ENCODE measurements at regions not wholly inside any gene's neighbourhood (a gene's known extent, or its start where the extent isn't known, plus 50 kb on each side); places are given as distances from the start of the nearest gene placed in this dataset.
"Not testable (repeated sequence)": the region's sequence is repeated elsewhere in the genome, so short reads cannot be mapped to it uniquely, and the experiment has no call there.

DNA sequence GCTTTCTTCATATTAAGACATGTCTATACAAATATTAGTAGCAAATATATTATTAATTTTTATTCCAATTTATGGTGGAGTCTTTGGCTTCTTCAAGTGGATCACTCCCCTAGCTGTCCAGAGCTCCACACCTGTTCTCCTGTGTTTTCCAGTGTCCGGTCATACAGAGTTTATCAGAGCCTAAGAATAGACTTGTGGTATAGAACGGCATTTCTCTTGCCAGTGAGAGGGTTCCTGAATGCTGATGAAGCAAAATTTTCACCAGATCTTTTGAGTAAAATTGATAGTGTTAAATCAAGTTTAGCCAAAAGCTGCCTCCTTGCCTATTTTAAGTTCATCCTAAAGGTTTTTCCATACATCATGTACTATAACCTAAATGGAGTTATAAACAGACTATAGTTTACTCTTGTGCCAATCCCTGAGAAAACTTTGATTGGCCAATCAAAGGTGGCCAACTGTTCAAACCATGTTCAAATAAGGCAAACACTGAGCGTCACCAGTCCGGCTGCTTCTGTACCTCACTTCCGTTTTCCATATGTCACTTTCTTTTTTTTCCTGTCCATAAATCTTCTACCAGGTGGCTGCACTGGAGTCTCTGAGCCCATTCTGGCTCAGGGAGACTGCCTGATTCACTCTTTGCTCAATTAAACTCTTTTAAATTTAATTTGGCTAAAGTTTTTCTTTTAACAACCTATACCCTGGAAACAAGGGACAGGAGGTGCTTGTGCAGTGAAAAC is 422.7 kb upstream of the FRG2C start:
- DNase-seq (ENCODE audit: low spot score) = not testable (repeated sequence)

DNA sequence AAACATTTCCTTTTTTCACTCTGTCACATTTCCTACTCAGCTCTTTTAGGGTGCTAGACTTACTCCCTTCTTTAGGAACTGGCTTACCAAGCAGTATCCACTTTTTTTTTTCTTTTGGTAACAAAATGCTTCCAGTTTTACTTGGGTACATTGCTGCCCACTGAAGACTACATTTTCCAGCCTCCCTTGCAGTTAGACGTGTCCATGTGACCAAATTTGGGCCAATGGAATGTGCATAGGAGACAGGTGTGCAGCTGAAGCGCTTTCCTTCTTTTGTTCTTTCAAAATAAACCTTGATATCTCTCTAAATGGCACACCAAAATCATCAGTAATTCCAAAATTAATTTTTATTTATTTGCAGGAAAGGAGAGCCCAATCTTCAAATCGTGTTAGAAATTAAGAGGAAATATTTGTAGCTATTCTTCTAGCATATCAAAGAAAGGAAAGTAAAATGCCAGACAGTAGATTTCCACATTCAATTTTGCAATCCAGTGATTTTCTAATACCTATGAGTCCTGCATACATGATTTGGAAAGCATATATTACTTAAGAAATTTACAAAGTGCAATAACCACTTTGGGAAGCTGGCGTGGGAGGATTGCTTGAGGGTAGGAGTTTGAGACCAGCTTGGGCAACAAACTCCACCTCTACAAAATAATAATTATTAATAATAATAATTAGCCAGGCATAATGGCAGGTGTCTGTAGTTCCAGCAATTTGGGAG is 422.0 kb upstream of the FRG2C start:
- no peak for DNase-seq (ENCODE audit: low spot score)

DNA sequence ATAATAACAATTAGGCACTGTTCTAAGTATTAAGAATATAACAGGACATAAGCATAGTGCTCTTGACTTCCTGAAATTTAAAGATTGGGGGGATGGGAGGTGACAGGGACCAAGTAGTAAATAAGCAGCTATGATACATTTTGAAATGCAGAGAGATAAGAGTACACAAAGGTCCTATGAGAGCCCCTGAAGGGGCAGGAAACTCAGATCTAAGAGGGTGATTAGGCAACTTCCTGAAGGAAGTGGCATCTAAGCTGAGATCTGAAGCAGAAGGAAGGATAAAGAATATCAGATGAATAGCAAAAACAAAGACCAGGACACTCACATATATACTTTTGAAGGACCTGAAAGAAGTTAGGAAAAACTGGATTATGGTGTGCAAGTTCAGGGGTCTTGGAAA is 415.2 kb upstream of the FRG2C start:
- DNase-seq (ENCODE audit: low spot score) = no peak

- no peak for DNase-seq (ENCODE audit: low spot score)
These were observed 409.4 kb upstream of the FRG2C start for GRCh38 chr3:75254685-75255084.

- not testable (repeated sequence) for DNase-seq (ENCODE audit: low spot score)
These were observed 405.1 kb upstream of the FRG2C start for GRCh38 chr3:75258825-75259683.

DNA sequence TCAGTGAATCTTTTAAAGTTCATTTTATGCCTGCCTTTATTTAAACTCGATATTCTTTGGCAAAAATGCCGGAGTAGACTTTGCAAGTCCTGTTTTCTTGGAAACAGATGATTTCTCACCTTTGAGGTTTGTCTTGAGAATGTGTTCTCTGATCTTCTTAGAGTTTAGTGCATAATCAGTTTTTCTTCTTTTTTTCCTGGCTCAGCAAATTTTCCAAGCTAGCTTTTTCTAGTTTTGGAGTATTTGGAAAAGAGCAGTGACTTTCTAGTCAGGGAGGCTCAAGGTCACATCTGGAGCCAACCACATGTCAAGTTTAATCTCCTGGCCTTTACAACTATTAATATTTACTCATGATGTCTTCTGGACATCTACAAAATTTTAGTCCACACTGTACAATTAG is 403.2 kb upstream of the FRG2C start:
- DNase-seq (ENCODE audit: low spot score) = not testable (repeated sequence)

DNA sequence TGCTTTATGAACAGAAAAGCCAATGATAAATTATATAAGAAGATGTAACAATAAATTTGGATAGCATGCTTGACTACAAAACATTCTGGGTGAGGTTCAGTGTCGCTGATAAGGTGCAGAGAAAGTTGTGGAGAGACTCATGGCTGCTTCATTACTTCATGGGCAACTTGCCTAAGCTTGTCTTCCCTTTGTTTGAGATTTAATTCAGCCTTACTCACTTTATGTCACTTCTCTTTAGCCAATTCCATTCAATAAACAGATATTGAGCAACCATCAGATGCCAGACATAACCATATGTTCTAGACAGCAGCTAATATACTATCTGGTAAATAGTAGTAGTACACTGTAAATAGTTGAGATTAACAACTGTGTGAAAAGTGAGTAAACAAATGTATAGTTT is 401.5 kb upstream of the FRG2C start:
- no peak for DNase-seq (ENCODE audit: low spot score)

GRCh38 chr3:75265897-75266296 is 398.2 kb upstream of the FRG2C start:
- no peak for DNase-seq (ENCODE audit: low spot score)

DNA sequence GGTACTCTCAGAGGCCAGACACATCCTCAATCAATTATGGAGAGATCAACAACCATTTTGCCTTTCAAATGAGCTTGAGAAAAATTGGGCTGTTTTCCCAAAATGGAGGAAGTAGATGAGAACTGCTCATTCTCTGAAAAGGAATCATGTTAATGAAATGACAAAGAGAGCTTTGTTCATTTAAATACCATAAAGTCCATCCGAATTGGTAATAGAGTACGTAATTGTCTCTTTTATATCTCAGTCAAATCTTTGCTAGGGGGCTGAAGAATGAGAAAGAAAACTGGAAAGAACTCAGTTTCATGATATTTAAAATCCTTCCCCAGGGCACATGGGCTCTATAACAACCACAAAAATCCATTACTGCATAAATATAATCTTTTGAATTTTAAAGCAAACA is 395.6 kb upstream of the FRG2C start:
- not testable (repeated sequence) for DNase-seq (ENCODE audit: low spot score)

GRCh38 chr3:75272237-75272636 is 391.9 kb upstream of the FRG2C start:
- DNase-seq (ENCODE audit: low spot score) = not testable (repeated sequence)

DNA sequence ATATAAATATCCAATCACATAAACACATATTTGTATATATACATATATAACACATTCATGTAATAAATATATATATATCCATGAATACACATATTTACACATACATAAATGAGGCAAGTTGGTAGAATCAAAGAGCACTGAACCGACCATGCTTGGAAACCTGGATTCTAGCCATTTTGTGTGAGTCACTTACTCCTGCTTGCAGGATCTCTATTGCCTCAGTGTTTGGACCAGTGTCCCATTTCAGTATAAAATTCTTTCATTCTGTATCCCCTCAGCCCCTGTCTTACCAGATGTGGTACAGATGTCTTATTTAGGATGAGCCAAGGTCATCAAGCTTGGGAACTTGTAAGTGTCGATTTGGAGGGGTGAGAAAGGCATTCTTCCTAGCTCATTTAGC is 391.4 kb upstream of the FRG2C start:
- no peak for DNase-seq (ENCODE audit: low spot score)

DNA sequence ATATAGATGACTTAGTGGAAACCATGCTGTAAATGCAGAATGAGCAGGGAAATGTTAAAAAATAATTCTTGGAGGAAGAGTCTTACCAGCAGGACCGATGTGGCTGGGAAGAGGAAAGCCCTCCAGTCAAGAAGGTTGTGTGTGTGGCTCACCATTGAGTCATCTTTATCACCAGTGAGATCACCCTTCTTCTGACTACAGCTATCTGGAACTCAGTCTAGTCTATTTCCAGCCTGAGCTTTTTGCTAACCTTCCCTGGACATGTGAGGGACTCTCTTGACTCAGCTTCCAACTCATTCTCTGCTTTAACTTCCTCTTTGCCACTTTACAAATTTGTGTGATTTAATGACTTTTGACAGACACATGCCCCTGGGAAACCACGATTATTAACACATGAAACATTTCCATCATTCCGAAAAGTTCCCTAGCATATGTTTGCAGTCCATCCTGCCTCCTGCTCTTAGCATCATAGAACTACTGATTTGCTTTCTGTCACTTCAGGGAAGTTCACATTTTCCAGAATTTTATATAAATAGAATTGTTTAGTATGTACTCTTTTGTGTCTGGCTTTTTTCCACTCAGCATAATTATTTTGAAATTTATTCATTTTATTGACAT is 378.5 kb upstream of the FRG2C start:
- DNase-seq (ENCODE audit: low spot score) = not testable (repeated sequence)

DNA sequence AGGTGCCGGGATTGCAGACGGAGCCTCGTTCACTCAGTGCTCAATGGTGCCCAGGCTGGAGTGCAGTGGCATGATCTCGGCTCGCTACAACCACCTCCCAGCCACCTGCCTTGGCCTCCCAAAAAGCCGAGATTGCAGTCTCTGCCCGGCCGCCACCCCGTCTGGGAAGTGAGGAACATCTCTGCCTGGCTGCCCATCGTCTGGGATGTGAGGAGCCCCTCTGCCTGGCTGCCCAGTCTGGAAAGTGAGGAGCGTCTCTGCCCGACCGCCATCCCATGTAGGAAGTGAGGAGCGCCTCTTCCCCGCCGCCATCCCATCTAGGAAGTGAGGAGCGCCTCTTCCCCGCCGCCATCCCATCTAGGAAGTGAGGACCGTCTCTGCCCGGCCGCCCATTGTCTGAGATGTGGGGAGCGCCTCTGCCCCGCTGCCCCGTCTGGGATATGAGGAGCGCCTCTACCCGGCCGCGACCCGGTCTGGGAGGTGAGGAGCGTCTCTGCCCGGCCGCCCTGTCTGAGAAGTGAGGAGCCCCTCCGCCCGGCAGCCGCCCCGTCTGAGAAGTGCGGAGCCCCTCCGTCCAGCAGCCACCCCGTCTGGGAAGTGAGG is 375.1 kb upstream of the FRG2C start:
- not testable (repeated sequence) for DNase-seq (ENCODE audit: low spot score)

GRCh38 chr3:75294124-75294523 is 370.0 kb upstream of the FRG2C start:
- DNase-seq (ENCODE audit: low spot score) = no peak

DNA sequence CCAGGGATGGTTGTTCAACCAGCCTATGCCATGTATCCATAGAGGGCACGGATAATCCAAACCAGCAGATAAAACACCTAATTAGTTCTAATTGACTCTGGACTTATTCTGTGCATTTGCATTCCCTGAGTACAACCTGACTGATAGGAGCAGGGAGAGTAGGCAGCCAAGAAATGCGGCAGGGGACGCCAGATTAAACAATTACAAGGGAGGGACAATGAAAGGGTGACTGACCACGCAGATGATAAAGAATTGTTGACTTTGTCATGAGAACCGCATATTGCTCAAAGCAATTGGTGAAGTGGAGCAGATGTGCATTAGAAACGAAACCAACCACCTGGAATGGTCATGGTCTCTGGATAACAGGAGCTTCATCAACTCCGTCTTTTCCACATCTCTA is 369.1 kb upstream of the FRG2C start:
- DNase-seq (ENCODE audit: low spot score) = no peak

DNA sequence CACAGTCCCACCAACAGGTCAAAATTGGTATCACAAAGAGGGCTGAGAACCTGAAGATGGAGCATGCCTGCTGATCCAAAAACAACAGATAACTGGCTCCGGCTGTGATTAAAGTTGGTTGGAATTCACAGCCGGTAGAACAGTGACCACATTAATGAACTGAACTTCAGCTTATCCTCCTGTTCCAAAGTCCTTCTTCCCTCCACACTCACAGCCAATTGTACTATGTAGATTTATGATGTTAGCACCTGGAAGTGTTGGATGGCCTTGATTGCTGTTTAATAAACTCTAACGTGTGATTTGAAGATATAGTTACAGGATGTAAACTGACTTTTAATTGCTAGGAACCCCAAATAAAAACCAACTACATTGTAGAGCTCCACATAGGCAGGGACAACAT is 367.3 kb upstream of the FRG2C start:
- no peak for DNase-seq (ENCODE audit: low spot score)

DNA sequence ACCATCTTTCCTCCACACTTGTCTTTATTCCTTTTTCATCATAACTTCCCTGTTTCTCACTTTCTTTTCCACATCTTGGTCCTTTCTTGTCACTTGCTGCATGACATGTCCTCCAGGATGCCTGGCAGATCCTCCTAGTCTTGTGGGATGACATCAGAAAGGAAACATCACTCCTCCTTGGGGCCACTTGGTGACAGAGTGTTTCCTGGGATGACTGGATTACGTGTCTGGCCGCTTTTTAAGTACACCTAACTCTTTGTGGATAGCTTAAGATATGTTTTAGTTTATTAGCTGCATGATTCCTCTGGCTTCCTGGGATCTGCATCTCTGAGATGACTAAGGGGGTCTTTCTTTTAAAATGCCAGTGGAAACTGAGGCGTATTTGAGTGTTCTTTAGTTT is 363.5 kb upstream of the FRG2C start:
- DNase-seq (ENCODE audit: low spot score) = no peak

- DNase-seq (ENCODE audit: low spot score) = not testable (repeated sequence)
These were observed 363.1 kb upstream of the FRG2C start for GRCh38 chr3:75301050-75301449.

DNA sequence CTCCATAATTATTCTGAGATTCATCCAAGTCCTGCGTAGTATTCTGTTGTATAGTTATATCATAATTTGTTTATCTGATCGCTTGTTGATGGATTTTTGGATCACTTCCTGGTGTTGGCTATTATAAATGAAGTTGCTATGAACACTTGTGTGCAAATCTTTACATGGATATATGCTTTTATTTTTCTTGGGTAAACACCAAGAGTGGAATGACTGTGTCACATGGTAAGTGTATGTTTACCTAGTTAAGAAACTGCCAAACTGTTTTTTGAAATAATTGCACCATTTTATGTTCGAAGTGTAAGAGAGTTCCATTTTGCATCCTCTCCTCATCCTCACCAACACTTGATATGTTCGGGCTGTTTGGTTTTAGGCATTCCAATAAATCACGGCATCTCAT is 360.4 kb upstream of the FRG2C start:
- no peak for DNase-seq (ENCODE audit: low spot score)

DNA sequence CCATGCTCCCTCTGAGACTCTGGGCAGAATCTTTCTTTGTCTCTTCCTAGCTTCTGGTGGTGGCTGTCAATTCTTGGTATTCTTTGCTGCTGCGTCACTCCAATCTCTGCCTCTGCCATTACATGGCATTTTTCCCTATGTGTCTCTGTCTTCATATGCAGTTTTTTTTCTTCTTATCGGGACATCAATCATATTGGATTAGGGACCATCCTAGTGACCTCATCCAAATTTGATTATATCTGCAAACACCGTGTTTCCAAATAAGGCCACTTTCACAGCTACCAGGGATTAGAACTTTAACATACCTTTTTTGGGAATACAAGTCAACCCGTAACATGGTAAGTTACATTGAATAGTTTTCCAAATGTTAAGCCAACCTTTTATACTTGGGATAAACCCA is 358.2 kb upstream of the FRG2C start:
- DNase-seq (ENCODE audit: low spot score) = no peak

DNA sequence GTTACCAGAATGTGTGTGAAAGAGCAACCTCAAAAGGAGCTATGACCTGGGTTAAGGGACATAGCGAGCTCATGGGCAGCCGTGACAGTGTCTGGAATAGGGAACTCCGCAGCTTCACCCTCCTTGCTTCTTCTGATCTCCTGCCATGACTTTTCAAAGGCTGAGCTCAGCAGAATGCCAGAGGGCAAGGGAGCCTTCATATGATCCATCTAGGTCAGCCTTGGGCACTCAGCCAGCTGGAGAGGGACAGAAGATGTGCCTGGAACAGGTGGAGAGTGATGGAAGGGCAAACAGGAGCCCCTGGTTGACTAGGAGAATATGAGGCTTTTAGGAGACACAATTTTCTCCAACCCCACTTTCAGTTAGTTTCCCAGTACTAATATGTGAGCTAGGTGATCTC is 352.8 kb upstream of the FRG2C start:
- DNase-seq (ENCODE audit: low spot score) = not testable (repeated sequence)
